Heart right ventricle (tissue), 16 donors: ENCODE measurements at regions not wholly inside any gene's neighbourhood (a gene's known extent, or its start where the extent isn't known, plus 50 kb on each side); places are given as distances from the start of the nearest gene placed in this dataset.

Experiments used
- ATAC-seq, 8 donors: fragments of 200-7000 bp; cut with Tn5 transposase; one replicate each; pipeline ENCODE4 v1.9.1; 2020; ENCODE audit warnings: mild to moderate bottlenecking in 8 of 8, moderate library complexity in 8 of 8, moderate number of reproducible peaks in 1 of 8
- DNase-seq, 2 donors: peaks; one replicate each; pipeline ENCODE4 v3.0.0-alpha.2; 2020
- H3K27ac ChIP-seq, 10 donors: fragments of 200-600 bp; sonication (generic) in 2 of 10; one replicate each; pipeline versions ENCODE4 v1.5.0 to v1.8.0; 2020 to 2022; ENCODE audit warnings: mild to moderate bottlenecking in 3 of 10
- H3K27me3 ChIP-seq, 7 donors: fragments of 200-600 bp; one replicate each; pipeline ENCODE4 v1.8.0; 2021 to 2022; ENCODE audit warnings: mild to moderate bottlenecking in 2 of 7
- H3K36me3 ChIP-seq, 9 donors: fragments of 200-600 bp; sonication (generic) in 1 of 9; one replicate each; pipeline versions ENCODE4 v1.5.0 to v1.8.0; 2020 to 2022; ENCODE audit warnings: mild to moderate bottlenecking in 2 of 9
- H3K4me1 ChIP-seq, 9 donors: fragments of 200-600 bp; sonication (generic) in 1 of 9; one replicate each; pipeline versions ENCODE4 v1.5.0 to v1.8.0; 2020 to 2022; ENCODE audit warnings: mild to moderate bottlenecking in 4 of 9
- H3K4me3 ChIP-seq, 10 donors: fragments of 200-600 bp; sonication (generic) in 2 of 10; one replicate each; pipeline versions ENCODE4 v1.5.0 to v1.8.0; 2020 to 2022; ENCODE audit warnings: mild to moderate bottlenecking in 7 of 10, moderate library complexity in 2 of 10
- H3K9me3 ChIP-seq, 11 donors: fragments of 200-600 bp in 10 of 11; sonication (generic) in 2 of 11; one replicate each; pipeline versions ENCODE4 v1.5.0 to v1.8.0; 2013 to 2022; ENCODE audit warnings: mild to moderate bottlenecking in 2 of 11, control low read depth in 1 of 11, moderate library complexity in 1 of 11
- WGBS, 2 donors: extraction: QIAGEN DNeasy Blood & Tissue Kit; methylation state at CpG; one replicate each; pipeline ENCODE4 v1.1.7; 2013; ENCODE audit warnings: inconsistent platforms in 1 of 2; 5-methylcytosine and 5-hydroxymethylcytosine counted together
- intact Hi-C, 10 donors: fragments of 100-400 bp; cut with DNase I; formaldehyde crosslinking; loops; one replicate each; pipeline versions ENCODE4 v1.11.1 to v1.14.2; 2022
- TF ChIP-seq, protein P1 (sequence below), 9 donors: fragments of 200-600 bp; sonication (generic) in 2 of 9; IDR thresholded peaks; one replicate each; pipeline versions ENCODE4 v1.5.0 to v1.8.0; 2021 to 2022; ENCODE audit warnings: antibody characterized with exemption in 9 of 9, mild to moderate bottlenecking in 5 of 9, moderate library complexity in 1 of 9
- donor health status: Arrhythmogenic right ventricular cardiomyopathy.
- donor health status: ischemic (EF 13 %, LVEDD 7.1; RV severe dilation, severe dysfunction).
- donor health status: healthy with polysubstance abuse.
- donor health status: DM: no; HTN: yes; CAD: no.
- donor health status: DM: no; HTN: no; CAD: no.
- donor health status: ischemic (EF 25% LVEDD 6.9; RV normal size, moderate dysfunction).
- donor health status: ischemic (EF 25% LVEDD 5.7; RV mildly dilated, moderate dysfunction).
- donor health status: healthy.
- donor health status: DM: yes; HTN: yes; CAD: no.
- donor health status: Ischemic cardiomyopathy.
- donor health status: ischemic (EF 35%, LVEDD 5.7; RV mildly dilated, moderate dysfunction).
- donor health status: nonischemic (EF 11% LVEDD 7.7; RV severe dilation, severe dysfunction).
- donor health status: DM: yes; HTN: yes; CAD: no.
- donor health status: PGD.
- donor health status: ischemic (EF 29% LVEDD 5.4; RV normal size, mild dysfunction).
- donor health status: nonischemic (EF 23%, LVEDD 6.1; RV moderate dilation, normal function).

DNA sequence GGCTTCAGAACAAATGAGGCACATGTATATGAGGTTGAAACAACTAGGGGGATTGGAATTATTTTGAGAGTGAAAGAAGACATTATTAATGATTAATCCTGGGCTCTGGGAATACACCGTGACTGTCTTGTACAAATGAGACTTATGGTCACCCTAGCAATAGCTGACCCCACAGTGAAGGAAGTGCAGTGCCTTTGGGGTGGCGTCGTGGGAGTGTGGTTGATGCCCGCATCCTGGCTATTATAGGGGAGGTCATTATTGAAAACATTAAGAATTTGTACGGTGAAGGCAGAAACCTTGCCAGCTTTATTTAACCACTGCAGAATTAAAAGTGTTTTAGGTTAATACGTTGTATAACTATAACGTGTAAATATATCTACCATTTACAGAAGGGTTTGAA, 296.7 kb downstream of the CYRIA start:
- H3K9me3 ChIP-seq: peaks cover 0 to 10% (median 0%) of the 10 kb centered on the region in 11 donors
- DNase-seq: no peak
- 92 to 93% methylated on average over 7 of the region's 7 CpGs for WGBS, 2 donors
- H3K27ac ChIP-seq: no peak overlapping the region
- no peaks in the 10 kb centered on the region for H3K4me1 ChIP-seq
- H3K27me3 ChIP-seq: no peaks in the 10 kb centered on the region
- intact Hi-C loops: no loop called here
- H3K4me3 ChIP-seq: no peak overlapping the region
- TF ChIP-seq, protein P1, sequence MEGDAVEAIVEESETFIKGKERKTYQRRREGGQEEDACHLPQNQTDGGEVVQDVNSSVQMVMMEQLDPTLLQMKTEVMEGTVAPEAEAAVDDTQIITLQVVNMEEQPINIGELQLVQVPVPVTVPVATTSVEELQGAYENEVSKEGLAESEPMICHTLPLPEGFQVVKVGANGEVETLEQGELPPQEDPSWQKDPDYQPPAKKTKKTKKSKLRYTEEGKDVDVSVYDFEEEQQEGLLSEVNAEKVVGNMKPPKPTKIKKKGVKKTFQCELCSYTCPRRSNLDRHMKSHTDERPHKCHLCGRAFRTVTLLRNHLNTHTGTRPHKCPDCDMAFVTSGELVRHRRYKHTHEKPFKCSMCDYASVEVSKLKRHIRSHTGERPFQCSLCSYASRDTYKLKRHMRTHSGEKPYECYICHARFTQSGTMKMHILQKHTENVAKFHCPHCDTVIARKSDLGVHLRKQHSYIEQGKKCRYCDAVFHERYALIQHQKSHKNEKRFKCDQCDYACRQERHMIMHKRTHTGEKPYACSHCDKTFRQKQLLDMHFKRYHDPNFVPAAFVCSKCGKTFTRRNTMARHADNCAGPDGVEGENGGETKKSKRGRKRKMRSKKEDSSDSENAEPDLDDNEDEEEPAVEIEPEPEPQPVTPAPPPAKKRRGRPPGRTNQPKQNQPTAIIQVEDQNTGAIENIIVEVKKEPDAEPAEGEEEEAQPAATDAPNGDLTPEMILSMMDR (IDR thresholded peaks at IDR 0.05): no peak
- no peak for ATAC-seq
- no peaks in the 10 kb centered on the region for H3K36me3 ChIP-seq

DNA sequence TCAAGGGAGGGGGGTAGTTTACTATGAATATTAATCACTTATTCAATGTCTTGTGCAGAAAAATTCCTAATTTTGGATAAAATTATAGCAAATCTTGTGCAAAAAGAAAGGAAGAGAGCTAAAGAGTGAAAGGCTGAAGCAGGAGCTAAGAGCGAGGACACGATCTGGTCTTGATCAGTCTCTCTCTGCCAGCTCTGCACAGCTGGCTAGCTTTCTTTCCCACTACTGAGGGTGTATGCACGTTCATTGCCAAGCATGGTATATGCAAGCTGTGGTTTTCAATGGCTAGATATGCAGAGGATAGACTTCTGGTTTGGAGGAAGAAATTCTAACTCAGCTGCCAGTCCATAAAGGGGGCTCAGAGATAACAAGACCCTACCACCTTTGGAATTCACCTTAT, 297.3 kb downstream of the CYRIA start:
- 76 to 86% methylated on average over 3 of the region's 3 CpGs for WGBS, 2 donors
- Histone ChIP-seq H3K4me1 (no peaks in the 10 kb centered on the region), H3K4me3 (no peak overlapping the region), H3K27me3 (no peaks in the 10 kb centered on the region), H3K27ac (no peak overlapping the region), H3K36me3 (no peaks in the 10 kb centered on the region), H3K9me3 (peaks cover 0 to 10% (median 0%) of the 10 kb centered on the region in 11 donors)
- DNase-seq (no peak), ATAC-seq (no peak)
- TF ChIP-seq, protein P1 (IDR thresholded peaks at IDR 0.05): no peak
- intact Hi-C loops: no loop called here

DNA sequence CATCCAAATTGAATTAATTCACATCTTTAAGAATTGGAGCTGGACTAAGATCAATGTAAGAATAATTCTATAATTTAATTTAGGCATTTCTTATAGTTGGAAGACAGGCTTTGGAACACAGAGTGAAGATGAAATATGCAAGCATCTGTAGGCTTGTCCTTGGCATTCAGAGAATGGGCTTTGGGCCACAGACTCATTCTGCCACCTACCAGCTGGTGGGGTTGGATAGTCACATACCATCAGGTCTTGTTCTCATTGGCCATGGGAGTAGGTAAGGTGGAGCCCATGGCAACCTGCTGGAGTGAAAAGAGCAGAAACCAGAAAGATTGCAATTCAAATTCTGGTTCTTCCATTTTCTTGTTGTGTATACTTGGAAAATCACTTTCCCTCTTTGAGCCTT, 300.3 kb downstream of the CYRIA start:
- TF ChIP-seq, protein P1 (IDR thresholded peaks at IDR 0.05): no peak
- Histone ChIP-seq H3K36me3 (no peaks in the 10 kb centered on the region), H3K4me1 (no peaks in the 10 kb centered on the region), H3K4me3 (no peak overlapping the region), H3K9me3 (no peaks in the 10 kb centered on the region), H3K27me3 (no peaks in the 10 kb centered on the region), H3K27ac (no peak overlapping the region)
- DNase-seq: no peak
- ATAC-seq: no peak
- intact Hi-C loops: no loop called here

DNA sequence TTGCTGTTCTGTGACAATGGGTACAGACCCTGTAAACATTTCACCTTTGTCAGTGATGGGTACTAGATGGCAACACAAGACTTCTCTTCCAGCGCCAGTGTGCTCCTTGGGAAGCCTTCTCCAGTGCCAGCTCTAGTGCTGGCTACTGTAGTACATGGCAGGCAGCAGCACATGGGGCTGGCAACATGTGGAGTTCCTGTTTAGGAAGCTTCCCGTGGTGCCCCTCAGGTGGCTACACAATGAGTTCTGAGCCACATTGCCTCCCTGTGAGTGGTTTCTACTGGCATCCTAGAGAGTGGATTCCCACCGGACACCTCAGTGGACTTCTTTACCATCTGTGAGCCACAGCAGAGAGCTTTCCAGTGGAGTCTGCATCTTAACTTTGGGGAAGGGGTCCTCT, 302.1 kb downstream of the CYRIA start:
- no peak overlapping the region for H3K27ac ChIP-seq

More for the DNA sequence above, 302.1 kb downstream of the CYRIA start:
- no peaks in the 10 kb centered on the region for H3K4me1 ChIP-seq
- H3K36me3 ChIP-seq: no peaks in the 10 kb centered on the region
- ATAC-seq: no peak
- intact Hi-C loops: no loop called here
- H3K27me3 ChIP-seq: no peaks in the 10 kb centered on the region
- 89 to 90% methylated on average over 3 of the region's 3 CpGs for WGBS, 2 donors
- TF ChIP-seq, protein P1 (IDR thresholded peaks at IDR 0.05): no peak
- no peak overlapping the region for H3K4me3 ChIP-seq
- DNase-seq: no peak
- no peaks in the 10 kb centered on the region for H3K9me3 ChIP-seq
